ENCODE measurements at regions not wholly inside any gene's neighbourhood (a gene's known extent, or its start where the extent isn't known, plus 50 kb on each side); places are given as distances from the start of the nearest gene placed in this dataset.

DNA sequence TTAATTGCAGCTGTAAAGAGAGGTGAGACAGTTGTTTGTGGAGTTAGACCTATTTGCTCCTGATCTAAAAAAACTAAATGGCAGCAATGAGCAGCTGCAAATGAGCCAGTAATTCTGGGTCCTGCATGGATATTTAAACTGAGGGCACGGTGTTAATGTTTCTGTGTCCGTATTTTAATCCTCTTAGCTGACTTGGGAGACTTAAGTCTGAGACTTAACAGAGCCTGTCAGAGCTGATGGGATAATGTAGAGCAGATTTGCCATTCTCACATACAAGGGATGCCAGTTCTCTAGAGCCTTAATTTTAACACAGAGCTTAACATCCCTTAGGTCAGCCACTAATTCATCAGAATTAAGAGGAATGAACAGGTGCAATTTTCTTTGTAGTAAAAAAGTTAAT, 178.6 kb upstream of the PDE3A start:
- no peak overlapping the region for H3K27ac ChIP-seq (ENCODE audit: low read depth, low read length)

DNA sequence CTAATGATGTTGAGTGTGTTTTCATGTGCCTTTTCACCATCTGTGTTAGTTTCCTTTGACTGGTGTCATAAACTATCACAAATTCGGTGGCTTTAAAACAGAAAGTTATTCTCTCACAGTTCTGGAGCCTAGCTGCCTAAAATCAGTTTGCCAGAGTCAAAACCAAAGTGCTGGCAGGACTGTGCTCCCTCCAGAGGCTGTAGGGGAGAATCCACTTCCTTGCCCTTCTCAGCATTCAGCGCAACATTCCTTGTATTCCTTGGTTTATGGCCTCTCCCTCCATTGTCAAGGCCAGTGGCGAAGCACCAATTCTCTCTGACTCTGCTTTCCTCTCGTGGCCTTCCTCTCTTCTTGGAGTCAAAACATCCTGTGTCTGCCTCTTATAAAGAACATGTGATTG, 174.2 kb upstream of the PDE3A start:
- Histone ChIP-seq H4K20me1 (ENCODE audit: control insufficient read depth, insufficient read depth, low read depth, low read length) (no peaks in the 10 kb centered on the region), H3F3A (ENCODE audit: control insufficient read depth, insufficient read depth) (no peaks in the 10 kb centered on the region), H3K36me3 (ENCODE audit: control insufficient read depth, low read length) (no peaks in the 10 kb centered on the region), H3K9me3 (ENCODE audit: control insufficient read depth, insufficient read depth, low read length) (no peaks in the 10 kb centered on the region), H3K4me3 (ENCODE audit: low read length) (no peak overlapping the region), H3K27me3 (ENCODE audit: control insufficient read depth, low read length) (no peaks in the 10 kb centered on the region), H3K9me2 (replicated peaks; ENCODE audit: control insufficient read depth, low read length) (no peaks in the 10 kb centered on the region), H3K27ac (ENCODE audit: low read depth, low read length) (no peak overlapping the region), H3K79me2 (ENCODE audit: control insufficient read depth, low read length) (no peaks in the 10 kb centered on the region), H3K4me2 (ENCODE audit: low read length) (no peak overlapping the region), H3K4me1 (ENCODE audit: control insufficient read depth, low read length) (no peaks in the 10 kb centered on the region)
- TF ChIP-seq CTCF (IDR thresholded peaks at IDR 0.05; ENCODE audit: low read depth, low read length, poor library complexity, severe bottlenecking) (no peak), EZH2phosphoT487 (IDR thresholded peaks at IDR 0.05; ENCODE audit: borderline replicate concordance, low read length) (no peak)

More for the DNA sequence above, 178.6 kb upstream of the PDE3A start:
- TF ChIP-seq EZH2phosphoT487 (IDR thresholded peaks at IDR 0.05; ENCODE audit: borderline replicate concordance, low read length): no peak
- TF ChIP-seq CTCF (IDR thresholded peaks at IDR 0.05; ENCODE audit: low read depth, low read length, poor library complexity, severe bottlenecking): no peak
- no peaks in the 10 kb centered on the region for H4K20me1 ChIP-seq (ENCODE audit: control insufficient read depth, insufficient read depth, low read depth, low read length)
- no peak overlapping the region for H3K4me3 ChIP-seq (ENCODE audit: low read length)
- no peaks in the 10 kb centered on the region for H3K27me3 ChIP-seq (ENCODE audit: control insufficient read depth, low read length)
- H3K4me2 ChIP-seq (ENCODE audit: low read length): no peak overlapping the region
- H3K79me2 ChIP-seq (ENCODE audit: control insufficient read depth, low read length): no peaks in the 10 kb centered on the region
- no peaks in the 10 kb centered on the region for H3K36me3 ChIP-seq (ENCODE audit: control insufficient read depth, low read length)
- no peaks in the 10 kb centered on the region for H3F3A ChIP-seq (ENCODE audit: control insufficient read depth, insufficient read depth)
- no peaks in the 10 kb centered on the region for H3K4me1 ChIP-seq (ENCODE audit: control insufficient read depth, low read length)
- H3K9me3 ChIP-seq (ENCODE audit: control insufficient read depth, insufficient read depth, low read length): no peaks in the 10 kb centered on the region
- H3K9me2 ChIP-seq (replicated peaks; ENCODE audit: control insufficient read depth, low read length): no peaks in the 10 kb centered on the region

DNA sequence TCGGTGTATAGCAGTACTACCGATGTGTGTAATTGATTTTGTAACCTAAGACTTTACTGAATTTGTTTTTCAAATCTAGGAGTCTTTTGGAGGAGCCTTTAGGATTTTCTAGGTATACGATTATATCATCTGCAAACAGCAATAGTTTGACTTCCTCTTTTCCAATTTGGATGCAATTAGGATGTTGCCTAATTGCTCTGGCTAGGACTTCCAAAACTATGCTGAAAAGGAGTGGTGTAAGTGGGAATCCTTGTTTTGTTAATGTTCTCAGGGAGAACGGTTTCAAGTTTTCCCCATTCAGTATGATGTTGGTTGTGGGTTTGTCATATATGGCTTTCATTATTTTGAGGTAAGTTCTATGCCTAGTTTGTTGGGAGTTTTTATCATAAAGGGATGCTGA, 171.6 kb upstream of the PDE3A start:
- Histone ChIP-seq H3K9me3 (ENCODE audit: control insufficient read depth, insufficient read depth, low read length) (no peaks in the 10 kb centered on the region), H3K27me3 (ENCODE audit: control insufficient read depth, low read length) (no peaks in the 10 kb centered on the region), H3K27ac (ENCODE audit: low read depth, low read length) (no peak overlapping the region), H3K36me3 (ENCODE audit: control insufficient read depth, low read length) (no peaks in the 10 kb centered on the region), H3K4me3 (ENCODE audit: low read length) (no peak overlapping the region), H3K4me1 (ENCODE audit: control insufficient read depth, low read length) (no peaks in the 10 kb centered on the region), H3K4me2 (ENCODE audit: low read length) (no peak overlapping the region), H3K79me2 (ENCODE audit: control insufficient read depth, low read length) (no peaks in the 10 kb centered on the region), H3F3A (ENCODE audit: control insufficient read depth, insufficient read depth) (no peaks in the 10 kb centered on the region), H3K9me2 (replicated peaks; ENCODE audit: control insufficient read depth, low read length) (no peaks in the 10 kb centered on the region), H4K20me1 (ENCODE audit: control insufficient read depth, insufficient read depth, low read depth, low read length) (no peaks in the 10 kb centered on the region)
- no peak for TF ChIP-seq EZH2phosphoT487 (IDR thresholded peaks at IDR 0.05; ENCODE audit: borderline replicate concordance, low read length)

GRCh38 chr12:20197411-20197810, 170.9 kb upstream of the PDE3A start:
- no peaks in the 10 kb centered on the region for H3K27me3 ChIP-seq (ENCODE audit: control insufficient read depth, low read length)
- H3F3A ChIP-seq (ENCODE audit: control insufficient read depth, insufficient read depth): no peaks in the 10 kb centered on the region
- no peak overlapping the region for H3K4me2 ChIP-seq (ENCODE audit: low read length)
- H3K9me2 ChIP-seq (replicated peaks; ENCODE audit: control insufficient read depth, low read length): no peaks in the 10 kb centered on the region
- no peaks in the 10 kb centered on the region for H3K9me3 ChIP-seq (ENCODE audit: control insufficient read depth, insufficient read depth, low read length)
- no peak overlapping the region for H3K4me3 ChIP-seq (ENCODE audit: low read length)
- no peaks in the 10 kb centered on the region for H4K20me1 ChIP-seq (ENCODE audit: control insufficient read depth, insufficient read depth, low read depth, low read length)
- no peak overlapping the region for H3K27ac ChIP-seq (ENCODE audit: low read depth, low read length)
- no peak for TF ChIP-seq CTCF (IDR thresholded peaks at IDR 0.05; ENCODE audit: low read depth, low read length, poor library complexity, severe bottlenecking)
- TF ChIP-seq EZH2phosphoT487 (IDR thresholded peaks at IDR 0.05; ENCODE audit: borderline replicate concordance, low read length): no peak
- no peaks in the 10 kb centered on the region for H3K4me1 ChIP-seq (ENCODE audit: control insufficient read depth, low read length)
- no peaks in the 10 kb centered on the region for H3K79me2 ChIP-seq (ENCODE audit: control insufficient read depth, low read length)
- H3K36me3 ChIP-seq (ENCODE audit: control insufficient read depth, low read length): no peaks in the 10 kb centered on the region
